Kidney (tissue), 13 donors: ENCODE measurements at regions not wholly inside any gene's neighbourhood (a gene's known extent, or its start where the extent isn't known, plus 50 kb on each side); places are given as distances from the start of the nearest gene placed in this dataset.
A peak's percentile ranks its signal among the peaks of the same experiment; 100 is the strongest.

Source experiments
- DNase-seq, 5 donors: peaks; one replicate each; pipeline ENCODE4 v3.0.0-alpha.2; 2013 to 2020
- FAIRE-seq: peaks from 2 replicates; lab custom pipeline; 2012; peaks lifted over from hg19 to GRCh38; lab: Jason Lieb, UNC
- H3K27ac ChIP-seq, 2 donors: one replicate each; pipeline ENCODE4 v1.7.0; 2013; ENCODE audit warnings: low read depth in 2 of 2, low read length in 2 of 2, inconsistent platforms in 1 of 2
- H3K27me3 ChIP-seq: one replicate; pipeline ENCODE4 v1.7.1; 2013; ENCODE audit warnings: low read length, inconsistent platforms; ENCODE audit not compliant: control insufficient read depth, insufficient read depth
- H3K36me3 ChIP-seq, 3 donors: one replicate each; pipeline versions ENCODE4 v1.7.0 to v1.7.1; 2013; ENCODE audit warnings: low read length in 3 of 3, control low read depth in 1 of 3, inconsistent platforms in 1 of 3; ENCODE audit not compliant: insufficient read depth in 3 of 3, control insufficient read depth in 2 of 3
- H3K4me1 ChIP-seq, 3 donors: one replicate each; pipeline versions ENCODE4 v1.7.0 to v1.7.1; 2013; ENCODE audit warnings: low read length in 3 of 3, inconsistent platforms in 1 of 3, low read depth in 1 of 3; ENCODE audit not compliant: control insufficient read depth in 2 of 3, insufficient read depth in 2 of 3
- H3K4me3 ChIP-seq, 3 donors: one replicate each; pipeline versions ENCODE4 v1.7.0 to v1.8.1; 2013; ENCODE audit warnings: low read length in 3 of 3, control low read depth in 1 of 3, inconsistent platforms in 1 of 3
- H3K9ac ChIP-seq, 3 donors: one replicate each; pipeline versions ENCODE4 v1.7.0 to v1.7.1; 2013; ENCODE audit warnings: low read length in 3 of 3, control low read depth in 1 of 3, inconsistent platforms in 1 of 3
- H3K9me3 ChIP-seq, 3 donors: one replicate each; pipeline versions ENCODE4 v1.7.0 to v1.7.1; 2013; ENCODE audit warnings: low read length in 3 of 3, control low read depth in 1 of 3, inconsistent platforms in 1 of 3; ENCODE audit not compliant: control insufficient read depth in 2 of 3, insufficient read depth in 1 of 3
- CTCF ChIP-seq: IDR thresholded peaks from 3 replicates; pipeline ENCODE4 v1.5.1; 2012; ENCODE audit warnings: mild to moderate bottlenecking, moderate library complexity, borderline replicate concordance; ENCODE audit not compliant: insufficient read depth; ENCODE audit errors: extremely low read depth
- intact Hi-C: fragments of 100-400 bp; cut with DNase I; formaldehyde crosslinking; loops from one replicate; pipeline ENCODE4 v1.11.1; 2022
- donor health status: control.
- donor health status: control.
- donor health status: control.
- donor health status: control.
- donor health status: control.
- donor health status: DM: yes; HTN: yes; CAD: no.
- donor health status: Normal renal cell carcinoma (clear cell type).

GRCh38 chr10:45093945-45094344, 93.2 kb downstream of the ZNF22 start:
- no peak overlapping the region for H3K4me3 ChIP-seq
- DNase-seq = no peak
- H3K4me1 ChIP-seq = no peaks in the 10 kb centered on the region
- H3K27ac ChIP-seq = no peak overlapping the region
- FAIRE-seq = no peak
- H3K9me3 ChIP-seq = no peaks in the 10 kb centered on the region
- TF ChIP-seq CTCF = no peak
- intact Hi-C loops = no loop called here
- H3K27me3 ChIP-seq = no peaks in the 10 kb centered on the region
- H3K36me3 ChIP-seq = no peaks in the 10 kb centered on the region
- H3K9ac ChIP-seq = no peak overlapping the region

GRCh38 chr10:45095286-45095685, 94.6 kb downstream of the ZNF22 start:
- Histone ChIP-seq H3K27me3 (no peaks in the 10 kb centered on the region), H3K4me1 (no peaks in the 10 kb centered on the region), H3K9ac (no peak overlapping the region), H3K9me3 (no peaks in the 10 kb centered on the region), H3K4me3 (no peak overlapping the region), H3K27ac (no peak overlapping the region), H3K36me3 (no peaks in the 10 kb centered on the region)
- DNase-seq (peak in 3 of 5 donors; percentile 31 to 80 (median 58)), FAIRE-seq (no peak)
- intact Hi-C loops = no loop called here
- no peak for TF ChIP-seq CTCF

DNA sequence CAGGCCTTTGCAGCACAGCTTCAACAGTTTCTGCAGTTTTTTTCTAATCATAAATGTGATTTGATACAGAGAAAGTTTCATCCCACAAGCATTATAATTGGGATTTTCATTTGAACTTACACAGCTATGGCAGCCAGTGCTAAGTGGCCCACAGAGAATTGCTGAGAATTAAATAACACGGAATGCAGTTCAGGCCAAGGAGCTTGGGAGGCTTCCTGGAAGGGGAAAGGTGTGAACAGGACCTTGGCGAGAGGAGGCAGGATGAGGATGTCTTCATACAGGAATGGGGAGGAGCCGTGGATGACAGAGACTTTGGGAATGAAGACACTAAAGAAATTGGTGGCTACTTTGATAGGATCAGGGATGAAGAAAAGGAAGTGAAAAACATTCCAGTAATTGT, 95.3 kb downstream of the ZNF22 start:
- H3K36me3 ChIP-seq = no peaks in the 10 kb centered on the region
- H3K4me1 ChIP-seq = no peaks in the 10 kb centered on the region
- intact Hi-C loops = no loop called here
- no peak overlapping the region for H3K27ac ChIP-seq
- no peak overlapping the region for H3K9ac ChIP-seq
- DNase-seq (no peak), FAIRE-seq (no peak)
- no peak for TF ChIP-seq CTCF
- H3K27me3 ChIP-seq = no peaks in the 10 kb centered on the region
- H3K9me3 ChIP-seq = no peaks in the 10 kb centered on the region
- no peak overlapping the region for H3K4me3 ChIP-seq

DNA sequence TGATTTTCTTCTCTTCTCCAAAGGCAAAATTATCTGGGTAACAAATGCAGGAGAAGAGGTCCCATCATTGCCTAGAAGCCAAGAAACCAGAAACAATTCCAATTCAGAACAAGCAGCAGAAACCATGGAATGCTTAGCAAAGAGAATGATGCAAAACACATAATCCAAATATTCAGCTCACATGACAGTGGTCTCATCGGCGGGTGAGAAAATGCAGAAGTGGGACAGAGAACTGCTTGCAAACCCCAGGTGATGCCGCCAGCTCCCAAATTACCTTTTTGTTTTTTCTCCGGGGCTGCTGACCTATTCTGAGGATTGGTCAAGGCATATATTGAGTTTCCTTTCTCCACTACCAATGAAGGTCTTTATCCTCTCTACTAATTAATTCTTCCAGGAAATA, 99.7 kb downstream of the ZNF22 start:
- H3K36me3 ChIP-seq = no peaks in the 10 kb centered on the region
- H3K27me3 ChIP-seq = no peaks in the 10 kb centered on the region
- TF ChIP-seq CTCF = no peak
- H3K27ac ChIP-seq = no peak overlapping the region
- H3K9me3 ChIP-seq = no peaks in the 10 kb centered on the region
- intact Hi-C loops = no loop called here
- DNase-seq = no peak
- H3K4me1 ChIP-seq = no peaks in the 10 kb centered on the region
- no peak overlapping the region for H3K4me3 ChIP-seq
- no peak for FAIRE-seq
- no peak overlapping the region for H3K9ac ChIP-seq
